HG03135 (cell line): ENCODE measurements at regions not wholly inside any gene's neighbourhood (a gene's known extent, or its start where the extent isn't known, plus 50 kb on each side); places are given as distances from the start of the nearest gene placed in this dataset.

Experiments used
- ATAC-seq: cut with Tn5 transposase; IDR thresholded peaks from one replicate; pipeline ENCODE4 v1.9.1; 2021; ENCODE audit warnings: mild to moderate bottlenecking, moderate library complexity; ENCODE audit not compliant: unreplicated experiment

DNA sequence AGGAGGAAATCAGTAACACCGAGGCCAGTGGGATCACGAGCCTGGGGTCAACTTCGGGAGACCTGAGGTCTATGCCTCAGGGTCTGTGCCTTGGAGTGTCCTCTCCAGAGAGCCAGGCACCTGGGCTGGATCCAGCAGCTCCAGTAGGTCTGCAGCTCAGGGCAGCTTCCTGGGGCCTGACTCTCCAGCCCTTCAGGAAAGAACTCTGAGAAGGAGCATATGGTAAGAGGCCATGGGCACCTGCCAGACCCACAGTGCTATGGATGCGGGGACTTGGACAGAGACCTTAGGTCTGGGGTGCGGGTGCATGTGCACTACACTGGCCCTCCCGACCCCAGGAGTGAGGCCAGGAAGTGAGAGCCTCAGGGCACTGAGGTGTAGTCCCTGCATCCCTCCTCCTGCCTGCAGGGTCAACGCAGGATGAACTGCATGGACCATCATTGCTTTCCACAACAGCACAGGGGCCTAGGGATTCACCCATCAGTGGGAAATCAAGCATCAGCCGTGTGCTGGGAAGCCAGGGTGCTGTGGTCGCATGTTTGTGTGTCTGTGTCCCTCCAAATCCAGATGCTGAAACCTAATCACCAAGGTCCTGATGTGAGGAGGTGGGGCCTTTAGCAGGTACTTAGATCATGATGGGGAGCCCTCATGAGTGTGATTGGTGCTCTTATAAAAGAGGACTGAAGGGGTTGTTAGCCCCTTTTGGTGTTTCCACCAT is 210.9 kb upstream of the CST7 start:
- no peak for ATAC-seq

GRCh38 chr20:24738981-24739633 is 210.0 kb upstream of the CST7 start:
- no peak for ATAC-seq

GRCh38 chr20:24739746-24740145 is 209.3 kb upstream of the CST7 start:
- ATAC-seq = no peak

- no peak for ATAC-seq
Measured at GRCh38 chr20:24741493-24742072, 207.5 kb upstream of the CST7 start.

DNA sequence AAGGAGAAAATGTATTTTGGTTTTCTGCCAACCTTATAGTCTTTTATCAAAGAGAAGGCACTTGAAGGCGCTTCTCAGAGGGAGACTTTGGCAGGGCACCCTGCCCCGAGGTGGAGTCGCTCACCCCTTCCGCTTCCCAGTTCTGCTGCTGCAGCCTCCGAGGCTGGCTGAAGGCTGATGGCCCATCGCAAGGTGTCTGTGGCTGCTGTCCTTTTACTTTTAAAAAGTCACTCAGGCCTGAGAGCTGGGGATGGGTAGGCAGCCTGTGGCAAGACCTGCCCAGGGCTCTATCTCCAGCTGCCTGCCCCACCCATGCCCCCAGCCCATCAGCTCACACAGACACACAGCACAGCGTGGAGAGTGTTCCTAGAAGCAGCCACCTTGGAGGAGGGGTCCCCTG is 206.6 kb upstream of the CST7 start:
- no peak for ATAC-seq

DNA sequence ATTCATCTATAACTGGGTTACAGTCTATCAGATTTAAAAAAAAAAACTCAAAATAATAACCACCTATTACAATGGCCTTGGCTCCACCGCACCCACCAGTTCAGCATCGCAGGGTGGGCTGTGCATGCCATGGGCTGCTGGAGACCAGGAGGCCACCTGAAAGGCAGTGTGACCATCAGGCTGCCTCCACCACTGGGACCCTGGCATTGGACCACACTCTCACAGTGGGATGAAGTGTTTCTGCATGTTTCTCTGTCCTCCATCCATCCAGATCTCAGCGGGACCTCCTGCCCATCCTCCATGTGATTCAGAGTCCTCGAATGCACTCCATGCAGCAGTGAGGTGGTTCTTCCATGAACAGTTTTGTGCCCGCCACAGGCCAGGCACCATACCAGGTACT is 206.1 kb upstream of the CST7 start:
- no peak for ATAC-seq

DNA sequence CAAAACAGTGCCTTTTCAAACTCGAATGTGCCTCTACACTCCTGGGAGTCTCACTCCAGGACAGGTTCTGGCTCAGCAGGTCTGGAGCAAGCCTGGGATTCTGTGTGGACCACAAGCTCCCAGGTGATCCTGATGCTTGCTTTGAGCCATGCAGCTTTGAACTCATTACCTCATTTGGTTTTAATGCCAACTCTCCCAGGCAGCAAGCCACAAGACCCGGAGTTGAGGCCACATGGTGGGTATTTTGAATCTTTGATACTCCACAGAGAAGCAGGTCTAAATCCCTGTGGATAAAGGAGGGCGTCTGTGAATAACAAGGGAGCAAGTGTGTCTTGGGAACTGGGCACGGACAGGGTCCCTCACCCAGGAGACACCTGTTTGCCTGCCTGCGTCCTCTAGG is 205.4 kb upstream of the CST7 start:
- no peak for ATAC-seq

DNA sequence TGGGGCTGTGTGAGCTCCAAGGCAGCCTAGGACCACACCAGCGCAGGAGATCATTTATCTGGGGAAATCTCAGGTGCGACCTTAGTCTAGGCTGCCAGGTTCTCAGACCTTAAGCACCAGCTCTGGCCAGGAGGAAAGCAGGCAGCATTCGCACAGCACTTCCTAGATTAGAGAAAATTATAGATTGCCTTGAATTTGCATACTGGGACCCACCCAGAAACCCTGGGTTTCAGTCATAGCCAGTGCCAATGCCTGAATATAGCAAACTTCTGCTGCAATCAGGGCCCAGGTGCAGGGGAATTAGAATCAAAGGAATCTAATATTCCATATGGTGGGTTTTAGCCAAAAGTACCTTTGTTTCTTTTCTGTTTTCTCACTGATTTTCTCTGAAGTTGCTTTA is 204.3 kb upstream of the CST7 start:
- ATAC-seq = no peak

- no peak for ATAC-seq
Measured at GRCh38 chr20:24745206-24745605, 203.9 kb upstream of the CST7 start.

DNA sequence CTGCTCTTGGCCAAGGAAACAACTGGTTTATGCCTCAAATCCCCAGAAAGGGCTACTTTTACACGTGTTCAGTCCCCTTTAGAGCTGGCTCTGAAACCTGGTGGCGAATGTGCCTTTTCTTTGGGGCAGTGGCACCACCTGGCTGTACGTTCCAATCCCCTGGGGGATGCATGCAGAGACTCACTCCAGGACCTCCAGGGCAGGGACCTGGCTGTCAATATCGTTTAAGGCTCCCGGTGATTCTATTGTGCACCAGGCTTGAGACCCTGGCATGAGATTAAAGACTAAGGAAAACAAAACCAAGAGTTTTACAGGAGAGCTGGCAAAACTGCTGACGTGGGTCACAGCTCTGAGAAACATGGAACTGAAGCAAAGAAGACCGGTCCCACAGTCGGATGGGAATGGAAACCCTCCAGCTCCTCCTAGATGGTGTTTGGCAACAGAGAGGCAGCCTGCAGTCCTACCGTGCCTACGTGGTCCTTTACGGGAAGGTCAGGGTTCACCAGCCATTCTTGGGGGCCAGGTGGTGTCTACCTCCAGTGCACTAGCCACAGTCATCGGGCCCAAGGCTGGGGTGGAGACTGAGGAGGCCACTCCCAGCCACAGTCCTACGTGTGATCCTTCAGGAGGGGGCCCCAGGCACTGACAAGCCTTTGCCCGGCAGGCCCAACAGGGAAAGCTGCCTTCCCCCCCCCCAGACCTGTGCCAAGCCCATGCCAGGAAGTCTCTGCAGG is 203.3 kb upstream of the CST7 start:
- no peak for ATAC-seq

DNA sequence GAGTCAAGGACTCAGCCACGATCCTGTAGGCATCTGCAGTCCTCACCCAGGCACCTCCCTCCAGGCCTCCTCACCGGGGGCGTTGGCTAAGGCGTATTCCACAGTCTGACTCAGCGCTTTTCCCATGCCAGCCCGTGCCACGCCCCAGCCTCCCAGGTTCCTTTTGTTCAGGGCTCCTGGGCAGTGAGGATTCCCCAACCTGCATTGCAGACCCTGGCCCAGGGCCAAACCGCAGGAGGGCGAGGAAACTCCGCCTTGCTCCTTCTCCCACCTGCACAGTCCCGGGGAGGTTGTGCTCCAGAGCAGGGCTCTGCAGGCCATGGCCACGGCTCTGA is 202.8 kb upstream of the CST7 start:
- ATAC-seq = no peak

DNA sequence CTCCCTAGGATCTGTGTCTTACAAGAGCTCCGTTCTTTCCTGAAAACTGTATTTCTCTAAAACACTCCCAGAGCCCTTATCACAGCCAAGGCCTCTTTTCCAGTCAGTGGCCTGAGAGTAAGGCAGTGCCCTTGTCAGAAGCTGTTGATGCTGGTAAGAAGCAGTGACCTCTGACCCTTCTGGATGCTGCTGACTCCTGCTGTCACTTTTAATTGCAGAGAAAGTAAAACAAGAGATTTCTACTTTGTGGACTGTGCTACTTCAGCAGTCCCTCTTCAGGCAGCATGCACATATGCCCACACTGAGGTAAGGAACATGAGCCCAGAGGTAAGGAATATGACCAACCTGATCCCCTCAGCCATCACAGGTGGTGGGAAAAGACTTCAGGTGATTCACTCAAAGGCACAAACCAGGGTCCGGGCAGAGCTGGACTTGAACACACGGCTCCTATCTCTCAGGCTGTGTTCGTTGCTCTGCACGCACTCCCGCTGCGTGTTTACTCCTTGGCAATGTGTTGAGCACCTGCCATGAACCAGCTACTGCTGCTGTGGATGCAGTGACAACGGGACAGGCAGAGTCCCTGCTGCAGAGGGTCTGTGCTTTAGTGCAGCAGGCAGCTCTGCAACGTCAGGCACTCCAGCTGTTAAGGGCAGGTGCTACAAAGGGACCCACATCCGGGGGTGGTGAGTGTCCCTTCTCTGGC is 201.9 kb upstream of the CST7 start:
- ATAC-seq = no peak

GRCh38 chr20:24747881-24748595 is 201.0 kb upstream of the CST7 start:
- ATAC-seq = no peak

DNA sequence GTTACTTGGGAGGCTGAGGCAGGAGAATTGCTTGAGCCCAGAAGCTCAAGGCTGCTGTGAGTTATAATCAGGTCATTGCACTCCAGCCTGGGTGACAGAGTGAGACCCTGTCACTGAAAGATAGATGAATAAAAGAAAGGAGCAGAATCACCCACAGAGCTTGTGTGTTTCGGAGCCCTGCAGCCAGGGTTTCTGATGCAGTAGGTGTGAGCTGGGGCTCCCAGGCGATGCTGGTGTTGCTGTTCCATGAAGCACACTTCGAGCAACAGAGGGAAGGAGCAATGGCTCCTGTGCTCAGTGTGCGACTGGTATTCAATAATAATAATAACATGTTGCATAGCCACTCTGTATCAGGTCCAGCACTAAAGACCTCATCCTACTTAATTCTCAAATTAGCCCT is 197.5 kb upstream of the CST7 start:
- no peak for ATAC-seq

GRCh38 chr20:24752612-24753011 is 196.5 kb upstream of the CST7 start:
- no peak for ATAC-seq

DNA sequence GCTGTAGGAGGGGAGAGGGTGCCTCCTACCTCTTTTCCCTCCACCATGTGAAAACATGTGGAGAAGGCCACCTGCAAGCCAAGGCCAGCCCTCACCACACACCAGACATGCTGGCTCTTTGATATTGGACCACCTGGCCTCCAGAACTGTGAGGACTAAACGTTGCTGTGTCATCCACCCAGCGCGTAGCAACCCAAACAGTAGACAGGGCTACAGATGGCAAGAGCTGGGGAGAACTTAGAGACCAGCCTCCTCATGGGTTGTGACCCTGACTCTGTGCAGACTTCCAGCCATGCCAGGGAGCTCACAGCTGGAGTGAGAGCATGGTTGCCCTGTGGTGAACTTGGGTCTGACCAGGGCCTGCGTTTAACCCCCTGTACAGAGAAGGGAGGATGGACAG is 195.9 kb upstream of the CST7 start:
- no peak for ATAC-seq

DNA sequence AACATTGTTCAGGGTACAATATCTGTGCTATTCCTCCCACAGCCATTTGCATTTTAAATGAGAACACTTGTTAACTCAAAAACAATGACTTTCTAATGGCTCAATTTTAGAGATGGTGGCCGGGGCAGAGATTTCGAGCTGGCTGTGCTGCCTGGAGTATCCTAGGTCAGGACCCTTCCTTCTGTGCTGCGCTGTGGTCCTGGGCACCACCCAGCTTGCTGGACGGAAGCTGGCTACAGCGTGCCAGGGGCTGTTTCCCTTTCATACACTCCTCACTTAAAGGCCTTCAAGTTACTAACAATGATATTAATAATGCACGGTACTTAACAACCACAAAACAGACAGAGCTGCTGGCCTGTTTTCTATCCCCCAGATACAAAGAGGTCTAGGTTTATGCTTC is 194.4 kb upstream of the CST7 start:
- ATAC-seq = no peak

DNA sequence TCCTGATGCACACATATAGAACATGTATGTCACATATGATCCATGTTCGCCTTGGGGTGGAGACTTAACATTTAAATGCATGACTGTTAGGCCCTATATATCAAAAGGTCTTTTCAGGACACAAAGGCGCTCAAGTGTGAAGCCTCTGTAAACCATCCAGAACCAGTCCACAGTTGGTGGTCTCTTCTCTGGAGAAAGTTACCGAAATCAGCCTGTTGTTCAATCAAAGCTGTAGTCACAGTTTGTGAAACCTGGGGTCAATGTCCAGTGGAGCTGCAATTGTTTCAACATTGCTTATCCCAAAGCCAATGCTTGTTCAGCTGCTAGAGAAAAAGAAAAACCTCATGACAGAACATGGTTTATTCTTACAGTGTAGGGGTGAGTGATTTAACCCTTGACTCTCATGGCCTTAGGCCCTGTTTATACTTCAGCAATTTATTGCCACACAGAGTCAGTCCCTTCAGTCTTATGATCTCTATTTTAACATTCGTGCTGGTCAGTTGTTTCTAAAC is 193.6 kb upstream of the CST7 start:
- no peak for ATAC-seq

- ATAC-seq = no peak
Measured at GRCh38 chr20:24756292-24757025, 192.6 kb upstream of the CST7 start.
